ENCODE measurements at regions not wholly inside any gene's neighbourhood (a gene's known extent, or its start where the extent isn't known, plus 50 kb on each side); places are given as distances from the start of the nearest gene placed in this dataset.

GRCh38 chr17:73799781-73800627, 155.8 kb upstream of the SDK2 start:
- DNase-seq (ENCODE audit: low read depth, low spot score) (no peak), ATAC-seq (no peak)
- Histone ChIP-seq H3K4me1 (ENCODE audit: control insufficient read depth, insufficient read depth, low read length) (no peaks in the 10 kb centered on the region), H3K27ac (ENCODE audit: low read length) (no peak overlapping the region), H3K27me3 (ENCODE audit: control insufficient read depth, insufficient read depth, low read length) (peaks cover 20% of the 10 kb centered on the region), H3K4me3 (ENCODE audit: low read depth in 2 of 2, low read length in 2 of 2) (no peak overlapping the region), H3K9me3 (ENCODE audit: control insufficient read depth, insufficient read depth, low read depth, low read length) (no peaks in the 10 kb centered on the region), H3K36me3 (ENCODE audit: control insufficient read depth, insufficient read depth, low read length) (no peaks in the 10 kb centered on the region)
- in situ Hi-C loops (cut with HindIII; ENCODE audit: low pct_unique_long_range_greater_than_20kb, low sequenced_read_pairs): no loop called here
- CTCF ChIA-PET: interaction anchor here (0.7 kb wide), 1 partner anchor 73 kb away, joined by 3 read pairs; no protein-coding TSS in a partner anchor
- POLR2A ChIA-PET: no interaction called here
- intact Hi-C loops (cut with micrococcal nuclease; ENCODE audit: unreplicated experiment): no loop called here
- BruUV-seq (replicated peaks): no TSS peak
- TF ChIP-seq REST (IDR thresholded peaks at IDR 0.05; ENCODE audit: insufficient read depth in 1 of 2, low read depth in 2 of 2, low read length in 1 of 2) (no peak), TCF7L2 (IDR thresholded peaks at IDR 0.05; ENCODE audit: low read depth, low read length) (no peak), CTCF (IDR thresholded peaks at IDR 0.05) (no peak), SIN3A (IDR thresholded peaks at IDR 0.05; ENCODE audit: borderline replicate concordance, insufficient read depth, low read depth, low read length) (no peak), POLR2AphosphoS5 (IDR thresholded peaks at IDR 0.05; ENCODE audit: low read depth, low read length) (no peak)

GRCh38 chr17:73800893-73801292, 156.6 kb upstream of the SDK2 start:
- peaks cover 21% of the 10 kb centered on the region for H3K27me3 ChIP-seq (ENCODE audit: control insufficient read depth, insufficient read depth, low read length)
- intact Hi-C loops (cut with micrococcal nuclease; ENCODE audit: unreplicated experiment) (no loop called here), in situ Hi-C loops (cut with HindIII; ENCODE audit: low pct_unique_long_range_greater_than_20kb, low sequenced_read_pairs) (no loop called here)
- ATAC-seq: no peak
- no peak for DNase-seq (ENCODE audit: low read depth, low spot score)
- CTCF ChIA-PET: no interaction called here
- H3K4me3 ChIP-seq (ENCODE audit: low read depth in 2 of 2, low read length in 2 of 2): no peak overlapping the region
- no peaks in the 10 kb centered on the region for H3K4me1 ChIP-seq (ENCODE audit: control insufficient read depth, insufficient read depth, low read length)
- POLR2A ChIA-PET: no interaction called here
- no peak for TF ChIP-seq POLR2AphosphoS5 (IDR thresholded peaks at IDR 0.05; ENCODE audit: low read depth, low read length)
- no peak for TF ChIP-seq SIN3A (IDR thresholded peaks at IDR 0.05; ENCODE audit: borderline replicate concordance, insufficient read depth, low read depth, low read length)
- no peak for TF ChIP-seq REST (IDR thresholded peaks at IDR 0.05; ENCODE audit: insufficient read depth in 1 of 2, low read depth in 2 of 2, low read length in 1 of 2)
- TF ChIP-seq TCF7L2 (IDR thresholded peaks at IDR 0.05; ENCODE audit: low read depth, low read length): no peak
- TF ChIP-seq CTCF (IDR thresholded peaks at IDR 0.05): no peak
- no peaks in the 10 kb centered on the region for H3K36me3 ChIP-seq (ENCODE audit: control insufficient read depth, insufficient read depth, low read length)
- BruUV-seq (replicated peaks): no TSS peak
- H3K9me3 ChIP-seq (ENCODE audit: control insufficient read depth, insufficient read depth, low read depth, low read length): no peaks in the 10 kb centered on the region
- no peak overlapping the region for H3K27ac ChIP-seq (ENCODE audit: low read length)

Measured in Panc1 (cell line).